Right atrium auricular region (tissue), 2 donors: ENCODE measurements at regions not wholly inside any gene's neighbourhood (a gene's known extent, or its start where the extent isn't known, plus 50 kb on each side); places are given as distances from the start of the nearest gene placed in this dataset.

Source experiments
- DNase-seq: peaks from one replicate; pipeline ENCODE4 v3.0.0-alpha.2; 2019; ENCODE audit warnings: low spot score
- H3K27ac ChIP-seq, 2 donors: fragments of 200-600 bp; sonication (generic); 1 replicate in 1 of 2; 2 replicates in 1 of 2; pipeline ENCODE4 v1.5.1; 2016 to 2019
- H3K27me3 ChIP-seq, 2 donors: fragments of 200-600 bp; sonication (generic); one replicate each; pipeline versions ENCODE4 v1.5.1 to v1.6.0; 2017 to 2019
- H3K36me3 ChIP-seq: fragments of 200-600 bp; sonication (generic); one replicate; pipeline ENCODE4 v1.5.1; 2016
- H3K4me1 ChIP-seq, 2 donors: fragments of 200-600 bp; sonication (generic); one replicate each; pipeline versions ENCODE4 v1.5.1 to v1.6.0; 2017 to 2019
- H3K4me3 ChIP-seq, 2 donors: fragments of 200-600 bp; sonication (generic); 1 replicate in 1 of 2; 2 replicates in 1 of 2; pipeline ENCODE4 v1.5.1; 2017 to 2019; ENCODE audit warnings: mild to moderate bottlenecking in 1 of 2, moderate library complexity in 1 of 2
- H3K9me3 ChIP-seq, 2 donors: fragments of 200-600 bp; sonication (generic); one replicate each; pipeline ENCODE4 v1.5.1; 2019
- CTCF ChIP-seq, 2 donors: fragments of 200-600 bp; sonication (generic); IDR thresholded peaks; one replicate each; pipeline ENCODE4 v1.5.1; 2019; ENCODE audit warnings: antibody characterized with exemption in 2 of 2

- TF ChIP-seq CTCF (IDR thresholded peaks at IDR 0.05), result no peak
Measured at GRCh38 chr2:67309281-67309680, 87.9 kb upstream of the ETAA1 start.

GRCh38 chr2:67311536-67311935 is 85.6 kb upstream of the ETAA1 start:
- Histone ChIP-seq H3K27ac (no peak overlapping the region), H3K27me3 (no peaks in the 10 kb centered on the region), H3K9me3 (no peaks in the 10 kb centered on the region), H3K4me3 (no peak overlapping the region), H3K36me3 (no peaks in the 10 kb centered on the region), H3K4me1 (no peaks in the 10 kb centered on the region)
- no peak for DNase-seq
- TF ChIP-seq CTCF (IDR thresholded peaks at IDR 0.05), result no peak

More at GRCh38 chr2:67309281-67309680, 87.9 kb upstream of the ETAA1 start:
- no peaks in the 10 kb centered on the region for H3K36me3 ChIP-seq
- no peaks in the 10 kb centered on the region for H3K27me3 ChIP-seq
- H3K27ac ChIP-seq, result no peak overlapping the region
- H3K9me3 ChIP-seq, result no peaks in the 10 kb centered on the region
- no peak overlapping the region for H3K4me3 ChIP-seq
- no peaks in the 10 kb centered on the region for H3K4me1 ChIP-seq
- no peak for DNase-seq

GRCh38 chr2:67312871-67313270 is 84.3 kb upstream of the ETAA1 start:
- Histone ChIP-seq H3K9me3 (no peaks in the 10 kb centered on the region), H3K27ac (no peak overlapping the region), H3K27me3 (no peaks in the 10 kb centered on the region), H3K4me3 (no peak overlapping the region), H3K36me3 (no peaks in the 10 kb centered on the region), H3K4me1 (no peaks in the 10 kb centered on the region)
- TF ChIP-seq CTCF (IDR thresholded peaks at IDR 0.05), result no peak
- no peak for DNase-seq

- Histone ChIP-seq H3K36me3 (no peaks in the 10 kb centered on the region), H3K4me3 (no peak overlapping the region), H3K9me3 (no peaks in the 10 kb centered on the region), H3K27me3 (no peaks in the 10 kb centered on the region), H3K27ac (no peak overlapping the region), H3K4me1 (no peaks in the 10 kb centered on the region)
- no peak for DNase-seq
- no peak for TF ChIP-seq CTCF (IDR thresholded peaks at IDR 0.05)
Measured at GRCh38 chr2:67313536-67313935, 83.6 kb upstream of the ETAA1 start.

GRCh38 chr2:67318031-67318430 is 79.1 kb upstream of the ETAA1 start:
- no peak for DNase-seq
- no peak for TF ChIP-seq CTCF (IDR thresholded peaks at IDR 0.05)
- H3K27me3 ChIP-seq, result no peaks in the 10 kb centered on the region
- H3K36me3 ChIP-seq, result no peaks in the 10 kb centered on the region
- no peak overlapping the region for H3K27ac ChIP-seq
- H3K4me1 ChIP-seq, result peaks cover 0 to 6% of the 10 kb centered on the region in 2 donors
- H3K4me3 ChIP-seq, result no peak overlapping the region
- H3K9me3 ChIP-seq, result no peaks in the 10 kb centered on the region

GRCh38 chr2:67318563-67318962 is 78.6 kb upstream of the ETAA1 start:
- Histone ChIP-seq H3K4me3 (no peak overlapping the region), H3K4me1 (peaks cover 0 to 6% of the 10 kb centered on the region in 2 donors), H3K9me3 (no peaks in the 10 kb centered on the region), H3K36me3 (no peaks in the 10 kb centered on the region), H3K27me3 (no peaks in the 10 kb centered on the region), H3K27ac (no peak overlapping the region)
- DNase-seq, result no peak
- no peak for TF ChIP-seq CTCF (IDR thresholded peaks at IDR 0.05)
